ENCODE measurements at regions not wholly inside any gene's neighbourhood (a gene's known extent, or its start where the extent isn't known, plus 50 kb on each side); places are given as distances from the start of the nearest gene placed in this dataset.

DNA sequence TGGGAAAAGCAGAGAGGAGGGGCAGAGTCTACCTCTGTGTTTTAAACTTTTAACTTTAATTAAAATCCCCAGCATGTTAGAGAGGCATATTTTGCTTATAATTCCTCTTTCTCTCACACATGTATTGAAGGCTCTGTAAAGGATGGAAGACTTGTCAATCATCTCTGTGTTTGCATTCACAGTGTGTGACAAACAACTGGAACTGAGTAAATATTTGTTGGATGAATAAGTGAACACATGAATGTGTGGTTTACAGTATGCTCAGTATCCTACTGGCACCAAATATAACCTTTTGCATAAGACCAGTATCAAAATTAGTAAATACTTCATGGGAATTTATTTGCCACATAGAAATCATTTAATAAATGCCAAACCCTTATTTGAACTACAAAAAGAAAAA lies 829.0 kb downstream of the GRID1 start:
- intact Hi-C loops (cut with DNase I; ENCODE audit: low total_unique reads) (no loop called here), in situ Hi-C loops (cut with MboI; ENCODE audit: low sequenced_read_pairs in 4 of 4) (no loop called here)
- no peaks in the 10 kb centered on the region for H3K4me1 ChIP-seq
- no peak for TF ChIP-seq POLR2A (IDR thresholded peaks at IDR 0.05)
- TF ChIP-seq, protein P1, sequence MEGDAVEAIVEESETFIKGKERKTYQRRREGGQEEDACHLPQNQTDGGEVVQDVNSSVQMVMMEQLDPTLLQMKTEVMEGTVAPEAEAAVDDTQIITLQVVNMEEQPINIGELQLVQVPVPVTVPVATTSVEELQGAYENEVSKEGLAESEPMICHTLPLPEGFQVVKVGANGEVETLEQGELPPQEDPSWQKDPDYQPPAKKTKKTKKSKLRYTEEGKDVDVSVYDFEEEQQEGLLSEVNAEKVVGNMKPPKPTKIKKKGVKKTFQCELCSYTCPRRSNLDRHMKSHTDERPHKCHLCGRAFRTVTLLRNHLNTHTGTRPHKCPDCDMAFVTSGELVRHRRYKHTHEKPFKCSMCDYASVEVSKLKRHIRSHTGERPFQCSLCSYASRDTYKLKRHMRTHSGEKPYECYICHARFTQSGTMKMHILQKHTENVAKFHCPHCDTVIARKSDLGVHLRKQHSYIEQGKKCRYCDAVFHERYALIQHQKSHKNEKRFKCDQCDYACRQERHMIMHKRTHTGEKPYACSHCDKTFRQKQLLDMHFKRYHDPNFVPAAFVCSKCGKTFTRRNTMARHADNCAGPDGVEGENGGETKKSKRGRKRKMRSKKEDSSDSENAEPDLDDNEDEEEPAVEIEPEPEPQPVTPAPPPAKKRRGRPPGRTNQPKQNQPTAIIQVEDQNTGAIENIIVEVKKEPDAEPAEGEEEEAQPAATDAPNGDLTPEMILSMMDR (IDR thresholded peaks at IDR 0.05 in 4 of 5, conservative IDR thresholded peaks at IDR 0.05 in 1 of 5): no peak
- no peaks in the 10 kb centered on the region for H3K9me3 ChIP-seq
- no peak overlapping the region for H3K4me3 ChIP-seq
- ATAC-seq: no peak
- no peaks in the 10 kb centered on the region for H3K27me3 ChIP-seq
- no peak for DNase-seq
- H3K27ac ChIP-seq: no peak overlapping the region
- H3K36me3 ChIP-seq: no peaks in the 10 kb centered on the region

DNA sequence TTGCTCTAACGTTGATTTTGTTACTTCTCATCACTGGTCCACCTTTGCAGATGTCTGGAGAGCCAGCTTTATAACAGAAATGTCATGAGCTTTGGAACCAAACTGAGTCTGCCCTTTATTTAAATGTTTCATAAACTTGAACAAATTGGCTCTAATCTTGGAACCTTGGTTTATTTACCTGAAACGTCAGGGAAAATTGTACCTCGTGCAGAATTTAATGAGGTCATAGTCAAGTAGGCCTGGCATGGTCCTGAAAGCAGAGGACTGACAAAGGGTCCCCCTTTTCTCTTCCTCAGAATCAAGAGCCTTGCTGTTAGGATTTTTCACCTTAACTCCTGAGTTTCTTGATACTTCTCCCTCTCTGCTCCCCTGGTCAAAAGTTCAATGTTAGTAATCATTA lies 828.0 kb downstream of the GRID1 start:
- intact Hi-C loops (cut with DNase I; ENCODE audit: low total_unique reads): no loop called here
- no peak for DNase-seq
- H3K4me1 ChIP-seq: no peaks in the 10 kb centered on the region
- H3K27me3 ChIP-seq: no peaks in the 10 kb centered on the region
- H3K36me3 ChIP-seq: no peaks in the 10 kb centered on the region
- no peak overlapping the region for H3K4me3 ChIP-seq
- in situ Hi-C loops (cut with MboI; ENCODE audit: low sequenced_read_pairs in 4 of 4): no loop called here
- TF ChIP-seq, protein P1 (IDR thresholded peaks at IDR 0.05 in 4 of 5, conservative IDR thresholded peaks at IDR 0.05 in 1 of 5): no peak
- TF ChIP-seq POLR2A (IDR thresholded peaks at IDR 0.05): no peak
- no peaks in the 10 kb centered on the region for H3K9me3 ChIP-seq
- ATAC-seq: no peak
- H3K27ac ChIP-seq: no peak overlapping the region

DNA sequence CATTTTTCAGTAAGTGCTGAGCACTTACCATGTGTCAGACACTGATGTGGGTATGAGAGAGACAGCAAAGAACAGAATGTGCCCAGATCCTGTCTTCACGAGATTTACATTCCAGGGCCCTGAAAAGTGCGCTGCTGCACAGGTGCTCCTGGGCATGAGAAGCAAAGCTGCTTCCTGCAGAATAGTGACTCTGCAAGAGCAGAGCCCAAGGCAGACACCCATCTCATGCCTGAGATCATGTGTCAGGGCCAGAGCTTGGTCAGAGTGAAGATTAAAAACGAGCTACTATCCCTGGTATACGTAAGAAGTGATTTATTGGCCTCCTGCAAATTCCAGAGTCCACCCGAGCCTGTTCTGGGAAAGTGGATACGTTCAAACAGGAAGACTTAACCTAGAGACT lies 824.4 kb downstream of the GRID1 start:
- no peak overlapping the region for H3K27ac ChIP-seq
- DNase-seq: no peak
- H3K27me3 ChIP-seq: no peaks in the 10 kb centered on the region
- H3K4me3 ChIP-seq: no peak overlapping the region
- no peak for ATAC-seq
- H3K9me3 ChIP-seq: no peaks in the 10 kb centered on the region
- intact Hi-C loops (cut with DNase I; ENCODE audit: low total_unique reads) (loop anchor here (10.0 kb wide), 1 partner anchor 833 kb away; no protein-coding TSS in a partner anchor), in situ Hi-C loops (cut with MboI; ENCODE audit: low sequenced_read_pairs in 4 of 4) (no loop called here)
- TF ChIP-seq POLR2A (IDR thresholded peaks at IDR 0.05): no peak
- TF ChIP-seq, protein P1 (IDR thresholded peaks at IDR 0.05 in 4 of 5, conservative IDR thresholded peaks at IDR 0.05 in 1 of 5): no peak
- no peaks in the 10 kb centered on the region for H3K4me1 ChIP-seq
- H3K36me3 ChIP-seq: no peaks in the 10 kb centered on the region

DNA sequence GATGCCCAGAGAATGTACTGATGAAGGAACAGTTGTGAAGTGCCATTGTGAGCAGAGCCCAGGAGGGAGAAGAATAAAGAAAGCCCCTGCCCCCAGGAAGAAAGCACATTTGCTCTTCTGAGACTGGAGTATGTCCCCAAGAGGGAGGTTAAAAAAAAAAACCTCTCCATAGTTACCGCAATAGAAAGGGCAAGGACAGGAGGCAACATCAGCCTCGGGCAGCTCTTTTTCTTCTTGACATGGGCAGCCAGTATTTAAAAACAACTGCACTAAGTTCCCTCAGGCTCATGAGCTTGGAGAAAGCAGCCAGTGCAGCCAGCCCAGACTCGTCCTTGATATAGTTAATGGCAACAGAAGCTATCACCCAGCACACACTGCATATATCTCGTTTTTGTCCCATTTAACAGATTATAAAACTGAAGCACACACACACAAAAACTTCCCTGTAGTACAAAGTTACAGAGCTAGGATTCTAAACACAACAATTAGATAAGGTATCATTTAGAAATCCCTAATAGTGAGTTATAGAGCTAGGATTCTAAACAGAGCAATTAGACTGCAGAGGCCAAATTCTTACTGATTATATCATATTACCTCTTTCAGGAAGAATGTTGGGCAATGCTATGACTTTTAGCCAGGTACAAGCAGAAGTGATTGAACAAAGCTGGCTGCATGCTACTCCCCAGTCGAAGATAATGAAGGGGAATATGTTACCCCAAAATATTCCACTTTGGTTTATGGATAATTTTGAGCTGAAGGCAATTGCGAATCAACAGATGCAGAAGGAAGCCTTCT lies 823.5 kb downstream of the GRID1 start:
- in situ Hi-C loops (cut with MboI; ENCODE audit: low sequenced_read_pairs in 4 of 4): no loop called here
- no peak for TF ChIP-seq POLR2A (IDR thresholded peaks at IDR 0.05)
- TF ChIP-seq, protein P1 (IDR thresholded peaks at IDR 0.05 in 4 of 5, conservative IDR thresholded peaks at IDR 0.05 in 1 of 5): no peak
- no peak for ATAC-seq

More for the DNA sequence above, 823.5 kb downstream of the GRID1 start:
- no peak for DNase-seq
- H3K4me1 ChIP-seq: no peaks in the 10 kb centered on the region
- no peak overlapping the region for H3K4me3 ChIP-seq
- intact Hi-C loops (cut with DNase I; ENCODE audit: low total_unique reads): loop anchor here (10.0 kb wide), 1 partner anchor 832 kb away; no protein-coding TSS in a partner anchor
- H3K27me3 ChIP-seq: no peaks in the 10 kb centered on the region
- no peaks in the 10 kb centered on the region for H3K36me3 ChIP-seq
- no peak overlapping the region for H3K27ac ChIP-seq
- H3K9me3 ChIP-seq: no peaks in the 10 kb centered on the region
